Liver (tissue), 8 donors: ENCODE measurements at regions not wholly inside any gene's neighbourhood (a gene's known extent, or its start where the extent isn't known, plus 50 kb on each side); places are given as distances from the start of the nearest gene placed in this dataset.

ENCODE experiments used
- DNase-seq: peaks from one replicate; pipeline ENCODE4 v3.0.0-alpha.2; 2017; ENCODE audit warnings: low spot score
- H3K27ac ChIP-seq, 2 donors: one replicate each; pipeline ENCODE4 v1.7.0; 2013; ENCODE audit warnings: inconsistent platforms in 2 of 2, low read length in 2 of 2, control low read depth in 1 of 2, low read depth in 1 of 2, mild to moderate bottlenecking in 1 of 2
- H3K27me3 ChIP-seq, 4 donors: one replicate each; pipeline versions ENCODE4 v1.6.1 to v1.7.0; 2013; ENCODE audit warnings: low read length in 3 of 4, inconsistent platforms in 1 of 4, mild to moderate bottlenecking in 1 of 4, moderate library complexity in 1 of 4; ENCODE audit not compliant: control insufficient read depth in 4 of 4, insufficient read depth in 4 of 4
- H3K36me3 ChIP-seq, 4 donors: one replicate each; pipeline versions ENCODE4 v1.6.1 to v1.7.0; 2013; ENCODE audit warnings: low read length in 3 of 4, mild to moderate bottlenecking in 3 of 4, low read depth in 1 of 4, moderate library complexity in 1 of 4; ENCODE audit not compliant: control insufficient read depth in 4 of 4, insufficient read depth in 3 of 4
- H3K4me1 ChIP-seq, 4 donors: one replicate each; pipeline versions ENCODE4 v1.6.1 to v1.7.0; 2013; ENCODE audit warnings: low read length in 3 of 4, mild to moderate bottlenecking in 3 of 4, moderate library complexity in 1 of 4; ENCODE audit not compliant: control insufficient read depth in 4 of 4, insufficient read depth in 4 of 4
- H3K4me3 ChIP-seq, 3 donors: one replicate each; pipeline versions ENCODE4 v1.6.1 to v1.7.0; 2013; ENCODE audit warnings: low read length in 3 of 3, control low read depth in 1 of 3, low read depth in 1 of 3, mild to moderate bottlenecking in 1 of 3
- H3K9ac ChIP-seq, 2 donors: one replicate each; pipeline ENCODE4 v1.7.0; 2013; ENCODE audit warnings: low read length in 2 of 2, mild to moderate bottlenecking in 2 of 2, moderate library complexity in 2 of 2, control low read depth in 1 of 2, low read depth in 1 of 2
- H3K9me3 ChIP-seq, 4 donors: one replicate each; pipeline versions ENCODE4 v1.6.1 to v1.7.0; 2013; ENCODE audit warnings: low read length in 3 of 4; ENCODE audit not compliant: control insufficient read depth in 4 of 4
- ATF3 ChIP-seq: IDR thresholded peaks from 2 replicates; pipeline ENCODE4 v1.6.1; 2016; ENCODE audit warnings: antibody characterized with exemption
- CTCF ChIP-seq: fragments of 150-350 bp; IDR thresholded peaks from 2 replicates; pipeline ENCODE4 v1.5.1; 2017; ENCODE audit warnings: improper control_type of control experiment, low read depth, low read length; ENCODE audit not compliant: missing input control
- FOXA1 ChIP-seq: IDR thresholded peaks from 2 replicates; pipeline ENCODE4 v1.6.1; 2016; ENCODE audit warnings: antibody characterized with exemption
- FOXA2 ChIP-seq: IDR thresholded peaks from 2 replicates; pipeline ENCODE4 v1.6.1; 2016; ENCODE audit warnings: antibody characterized with exemption
- HNF4A ChIP-seq, 2 donors: conservative IDR thresholded peaks; 2 replicates each; pipeline ENCODE4 v1.6.1; 2016; ENCODE audit warnings: antibody characterized with exemption in 2 of 2, mild to moderate bottlenecking in 2 of 2
- JUND ChIP-seq, 2 donors: IDR thresholded peaks; 2 replicates each; pipeline ENCODE4 v1.6.1; 2016; ENCODE audit warnings: antibody characterized with exemption in 2 of 2
- MAX ChIP-seq: IDR thresholded peaks from 2 replicates; pipeline ENCODE4 v1.6.1; 2016; ENCODE audit warnings: antibody characterized with exemption
- NR2F2 ChIP-seq: IDR thresholded peaks from 2 replicates; pipeline ENCODE4 v1.6.1; 2016; ENCODE audit warnings: antibody characterized with exemption
- RAD21 ChIP-seq, 2 donors: IDR thresholded peaks; 2 replicates each; pipeline ENCODE4 v1.6.1; 2016; ENCODE audit warnings: antibody characterized with exemption in 2 of 2, mild to moderate bottlenecking in 2 of 2
- REST ChIP-seq: IDR thresholded peaks from 2 replicates; pipeline ENCODE4 v1.6.1; 2016; ENCODE audit warnings: antibody characterized with exemption, mild to moderate bottlenecking
- RXRA ChIP-seq, 2 donors: IDR thresholded peaks; 2 replicates each; pipeline ENCODE4 v1.6.1; 2017 to 2018; ENCODE audit warnings: antibody characterized with exemption in 2 of 2, mild to moderate bottlenecking in 1 of 2
- SP1 ChIP-seq: IDR thresholded peaks from 2 replicates; pipeline ENCODE4 v1.6.1; 2018; ENCODE audit warnings: antibody characterized with exemption, mild to moderate bottlenecking
- TAF1 ChIP-seq: conservative IDR thresholded peaks from 2 replicates; pipeline ENCODE4 v1.6.1; 2016; ENCODE audit warnings: antibody characterized with exemption, mild to moderate bottlenecking
- YY1 ChIP-seq: IDR thresholded peaks from 2 replicates; pipeline ENCODE4 v1.6.1; 2016; ENCODE audit warnings: antibody characterized with exemption, mild to moderate bottlenecking
- ZBTB33 ChIP-seq: IDR thresholded peaks from 2 replicates; pipeline ENCODE4 v1.6.1; 2016; ENCODE audit warnings: antibody characterized with exemption
- WGBS: extraction: QIAGEN DNeasy Blood & Tissue Kit; methylation state at CpG from one replicate; pipeline ENCODE4 v1.1.7; 2013; 5-methylcytosine and 5-hydroxymethylcytosine counted together
- donor health status: healthy.
- donor health status: healthy.
- donor health status: healthy.
- donor health status: healthy.
- donor health status: healthy.

- Histone ChIP-seq H3K4me1 (no peaks in the 10 kb centered on the region), H3K36me3 (no peaks in the 10 kb centered on the region), H3K9me3 (no peaks in the 10 kb centered on the region), H3K27me3 (no peaks in the 10 kb centered on the region), H3K4me3 (no peak overlapping the region), H3K27ac (no peak overlapping the region), H3K9ac (no peak overlapping the region)
- 73% methylated on average over 7 of the region's 7 CpGs for WGBS
- DNase-seq = no peak
- peak; percentile 36 to 55 for TF ChIP-seq JUND (IDR thresholded peaks at IDR 0.05)
- TF ChIP-seq ATF3 = no peak
These were observed 63.1 kb upstream of the BCO1 start for GRCh38 chr16:81175325-81175891.

- H3K9me3 ChIP-seq = no peaks in the 10 kb centered on the region
- no peak overlapping the region for H3K27ac ChIP-seq
- H3K4me3 ChIP-seq = no peak overlapping the region
- WGBS = 90% methylated on average over 13 of the region's 13 CpGs
- H3K27me3 ChIP-seq = no peaks in the 10 kb centered on the region
- no peak for DNase-seq
- H3K9ac ChIP-seq = no peak overlapping the region
- TF ChIP-seq RAD21 (IDR thresholded peaks at IDR 0.05) (no peak), NR2F2 (no peak), CTCF (no peak), TAF1 (no peak), FOXA1 (no peak), MAX (no peak), FOXA2 (no peak), YY1 (no peak), REST (no peak), ZBTB33 (no peak), ATF3 (no peak), SP1 (no peak), HNF4A (conservative IDR thresholded peaks at IDR 0.05) (no peak), RXRA (IDR thresholded peaks at IDR 0.05) (no peak)
- no peaks in the 10 kb centered on the region for H3K4me1 ChIP-seq
- no peaks in the 10 kb centered on the region for H3K36me3 ChIP-seq
These were observed 63.7 kb upstream of the BCO1 start for GRCh38 chr16:81174644-81175324.
